ENCODE measurements at regions not wholly inside any gene's neighbourhood (a gene's known extent, or its start where the extent isn't known, plus 50 kb on each side); places are given as distances from the start of the nearest gene placed in this dataset.

- H3K27me3 Mint-ChIP-seq (ENCODE audit: low read depth), result no peaks in the 10 kb centered on the region
- Histone ChIP-seq H3K14ac (ENCODE audit: insufficient read depth, low read length) (no peak overlapping the region; the same call in 1 of the 2 replicates), H2BK12ac (ENCODE audit: insufficient read length, low read depth, low read length) (no peak overlapping the region), H4K5ac (ENCODE audit: insufficient read length, low read depth, low read length) (no peak overlapping the region), H3K27me3 (ENCODE audit: insufficient read depth, low read length) (no peaks in the 10 kb centered on the region), H3K4ac (ENCODE audit: low read depth, low read length) (no peak overlapping the region), H2BK120ac (ENCODE audit: low read depth, low read length, poor library complexity, severe bottlenecking) (no peak overlapping the region), H4K20me1 (ENCODE audit: control insufficient read depth, insufficient read depth, insufficient read length) (no peaks in the 10 kb centered on the region), H2BK5ac (ENCODE audit: insufficient read length, low read length) (no peak overlapping the region), H4K8ac (replicated peaks; ENCODE audit: insufficient read length, low read depth, low read length) (no peak overlapping the region), H3K23me2 (ENCODE audit: insufficient read length, low read depth, low read length, poor library complexity, severe bottlenecking) (no peaks in the 10 kb centered on the region), H3K23ac (ENCODE audit: insufficient read length, low read depth, low read length) (no peak overlapping the region), H3K27ac (ENCODE audit: insufficient read length, low read depth, low read length) (no peak overlapping the region), H3K9me3 (ENCODE audit: control insufficient read depth, low read depth, low read length) (no peaks in the 10 kb centered on the region), H3K79me2 (ENCODE audit: insufficient read depth, low read length) (no peaks in the 10 kb centered on the region), H4K91ac (ENCODE audit: insufficient read length, low read depth, low read length) (no peak overlapping the region), H3T11ph (ENCODE audit: low read length) (no peak overlapping the region), H2BK15ac (ENCODE audit: low read depth, low read length) (no peak overlapping the region), H2BK20ac (ENCODE audit: low read depth, low read length, poor library complexity, severe bottlenecking) (no peak overlapping the region), H3K18ac (ENCODE audit: insufficient read length, low read depth, low read length) (no peak overlapping the region), H3K4me2 (ENCODE audit: insufficient read depth, insufficient read length, low read length) (no peak overlapping the region), H2AFZ (ENCODE audit: low read length) (no peak overlapping the region), H3K79me1 (ENCODE audit: insufficient read depth, low read depth, low read length, poor library complexity, severe bottlenecking) (no peaks in the 10 kb centered on the region), H2AK5ac (ENCODE audit: insufficient read length, low read length) (no peak overlapping the region), H3K9ac (ENCODE audit: extremely low read depth, insufficient read length, low read length) (no peak overlapping the region), H3K4me1 (ENCODE audit: insufficient read depth, low read length) (no peaks in the 10 kb centered on the region), H3K56ac (ENCODE audit: insufficient read length, low read depth, low read length) (no peak overlapping the region)
- WGBS (ENCODE audit: extremely low coverage, insufficient read length, low lambda C conversion rate), result no CpG with 5 or more reads among the region's 5 CpGs
- H3K4me1 Mint-ChIP-seq, result peaks cover 0 to 5% of the 10 kb centered on the region in 2 experiments; a peak in 1 of 4 replicates
- DNase-seq, result no peak
- no peaks in the 10 kb centered on the region for H3K9me3 Mint-ChIP-seq
- peaks cover 0 to 5% (median 0%) of the 10 kb centered on the region in 3 experiments; a peak in 2 of 7 replicates for H3K36me3 Mint-ChIP-seq (ENCODE audit: insufficient read depth in 1 of 3, low read depth in 3 of 3)
- H3K27ac Mint-ChIP-seq, result no peak overlapping the region
- no peak overlapping the region for H3K4me3 Mint-ChIP-seq
- TF ChIP-seq CTCF (conservative IDR thresholded peaks at IDR 0.05), result no peak
Observed at GRCh38 chr3:72617424-72618024, 230.7 kb downstream of the SHQ1 start.

Data from H9 (cell line).